SU-DHL-6 (cell line): ENCODE measurements at regions not wholly inside any gene's neighbourhood (a gene's known extent, or its start where the extent isn't known, plus 50 kb on each side); places are given as distances from the start of the nearest gene placed in this dataset.

Experiments used
- CTCF ChIP-seq: fragments of 200-600 bp; sonication (generic); IDR thresholded peaks from one replicate; pipeline ENCODE4 v1.5.1; 2017; ENCODE audit warnings: antibody characterized with exemption, mild to moderate bottlenecking, low read length, moderate library complexity; ENCODE audit not compliant: insufficient read depth, poor library complexity, severe bottlenecking
- EZH2phosphoT487 ChIP-seq: fragments of 200-600 bp; sonication (generic), shearing (Covaris generic); conservative IDR thresholded peaks from 2 replicates; pipeline ENCODE4 v1.6.1; 2018; ENCODE audit warnings: mild to moderate bottlenecking, antibody characterized with exemption, low read length, moderate library complexity, mixed read lengths

- TF ChIP-seq CTCF (no peak), EZH2phosphoT487 (no peak)
Observed at GRCh38 chr3:104768886-104769285, 597.8 kb upstream of the ALCAM start.
